A204.1 (cell line): ENCODE measurements at regions not wholly inside any gene's neighbourhood (a gene's known extent, or its start where the extent isn't known, plus 50 kb on each side); places are given as distances from the start of the nearest gene placed in this dataset.
"Not testable (repeated sequence)": the region's sequence is repeated elsewhere in the genome, so short reads cannot be mapped to it uniquely, and the experiment has no call there.

Experiments
- FAIRE-seq: peaks from 2 replicates; lab custom pipeline; 2012; peaks lifted over from hg19 to GRCh38; lab: Jason Lieb, UNC

DNA sequence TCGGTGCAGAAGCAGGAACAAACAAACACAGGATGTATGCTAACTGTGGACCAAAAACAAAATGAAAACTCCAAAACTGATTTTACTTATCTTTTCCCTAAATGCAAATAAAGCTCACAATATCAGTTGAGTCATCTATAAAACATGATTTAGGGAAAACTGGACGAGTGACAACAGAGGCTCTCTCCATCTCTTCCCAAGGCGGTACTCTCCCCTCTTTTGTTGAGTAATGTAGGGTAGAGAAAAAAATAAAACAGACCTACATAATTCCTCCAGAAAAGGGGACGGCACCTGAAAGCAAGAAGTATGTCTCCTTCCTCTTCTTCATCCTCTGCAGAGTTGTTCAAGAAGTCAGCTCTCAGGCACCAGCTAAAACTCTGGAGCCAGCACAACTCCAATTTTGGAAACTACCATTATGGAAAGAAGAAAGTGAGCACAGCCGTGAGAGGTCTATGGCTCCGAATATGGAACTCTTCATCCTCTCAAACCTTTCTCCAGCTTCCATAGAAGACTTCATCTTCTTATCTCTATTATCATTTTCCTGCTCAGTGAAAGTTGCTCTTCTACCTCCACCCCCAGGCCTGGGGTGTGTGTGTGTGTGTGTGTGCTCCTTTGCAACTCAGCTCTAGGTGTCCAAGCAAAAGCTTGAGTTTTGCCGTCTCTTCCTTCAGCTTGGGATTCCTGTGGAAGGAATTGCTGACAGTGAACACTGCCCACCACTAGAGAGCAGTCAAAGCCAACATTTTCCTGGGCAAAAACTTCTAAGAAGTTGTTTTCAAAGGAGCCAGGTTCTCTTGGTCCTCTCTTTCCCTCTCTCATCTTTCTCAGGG lies 155.4 kb downstream of the DIO2 start:
- peak; percentile 30 for FAIRE-seq

DNA sequence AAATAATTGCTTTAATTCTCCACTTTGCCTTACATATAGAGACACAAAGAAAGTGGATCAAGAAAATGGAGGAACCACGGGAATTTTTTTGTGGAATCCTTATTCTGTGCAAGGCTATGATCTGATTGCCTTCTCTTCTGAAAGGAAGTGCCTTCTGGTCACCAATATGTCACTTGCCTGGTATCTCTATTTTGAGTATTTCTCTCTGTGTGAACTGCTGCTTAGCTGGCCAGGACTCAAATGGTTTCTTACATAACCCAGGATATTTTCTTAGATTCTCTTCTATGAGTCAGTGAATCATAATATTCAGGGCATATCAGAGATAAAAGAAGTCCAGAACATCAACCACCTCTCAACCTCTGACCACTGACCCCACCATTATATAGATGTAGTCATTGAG lies 156.1 kb downstream of the DIO2 start:
- no peak for FAIRE-seq

DNA sequence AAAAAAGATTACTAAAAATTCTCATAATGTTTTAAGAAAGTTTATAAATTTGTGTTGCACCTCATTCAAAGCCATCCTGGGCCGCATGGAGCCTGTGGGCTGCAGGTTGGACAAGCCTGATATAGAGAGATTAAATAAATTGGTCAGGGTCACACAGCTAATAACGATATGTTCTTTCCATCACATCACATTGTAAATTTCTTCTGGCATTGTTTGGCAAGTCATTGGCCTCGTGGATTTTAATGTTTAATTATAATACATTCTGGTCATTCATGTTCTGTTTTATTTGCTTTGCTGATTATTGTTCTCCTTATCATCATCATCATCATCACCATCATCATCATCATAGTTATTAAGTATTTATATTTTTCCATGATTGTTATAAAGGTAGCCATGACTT lies 157.3 kb downstream of the DIO2 start:
- no peak for FAIRE-seq

DNA sequence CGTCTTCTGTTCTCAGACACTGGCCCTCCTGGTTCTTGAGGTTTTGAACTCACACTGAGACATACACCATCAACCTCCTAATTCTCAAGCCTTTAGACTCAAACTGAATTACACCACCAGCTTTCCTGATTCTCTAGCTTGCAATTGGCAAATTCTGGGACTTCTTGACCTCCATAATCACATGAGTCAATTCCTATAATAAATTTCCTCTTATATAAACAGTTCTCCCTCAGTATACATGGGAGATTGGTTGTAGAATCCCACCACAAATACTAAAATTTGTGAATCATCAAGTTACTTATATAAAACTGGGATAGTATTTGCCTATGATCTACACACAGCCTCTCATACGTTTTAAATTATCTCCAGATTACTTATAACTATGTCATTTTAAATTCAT lies 162.2 kb downstream of the DIO2 start:
- FAIRE-seq, result no peak

DNA sequence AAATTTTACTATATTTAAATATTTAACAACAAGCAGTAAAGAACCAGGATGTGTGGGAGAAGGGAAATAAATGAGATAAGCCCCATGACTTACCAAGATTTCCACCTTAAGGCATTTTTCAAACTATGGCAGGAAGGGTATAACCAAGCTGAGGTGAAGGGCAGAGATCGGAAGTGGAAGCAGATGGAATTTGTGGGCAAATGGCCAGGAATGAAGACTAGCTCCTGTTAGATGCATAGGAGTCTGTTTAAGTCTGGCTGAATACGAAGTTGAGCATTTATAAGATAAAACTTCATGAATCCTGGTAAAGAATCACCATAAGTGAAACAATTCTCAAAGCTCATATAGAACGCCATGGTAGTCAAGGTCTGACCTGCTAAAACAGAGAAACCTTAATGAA lies 163.5 kb downstream of the DIO2 start:
- no peak for FAIRE-seq

DNA sequence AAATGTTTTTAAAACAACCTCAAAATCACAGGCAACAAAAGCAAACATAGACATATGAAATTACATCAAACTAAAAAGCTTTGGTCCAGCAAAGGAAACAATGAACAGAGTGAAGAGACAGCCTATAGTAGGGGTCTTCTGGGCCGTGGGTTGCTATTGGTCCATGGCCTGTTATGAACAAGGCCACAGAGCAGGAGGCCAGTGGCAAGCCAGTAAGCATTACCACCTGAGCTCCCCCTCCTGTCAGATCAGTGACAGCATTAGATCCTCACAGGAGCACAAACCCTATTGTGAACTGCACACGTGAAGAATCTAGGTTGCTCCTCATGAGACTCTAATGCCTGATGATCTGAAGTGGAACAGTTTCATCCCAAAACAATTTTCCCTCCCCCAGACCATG lies 174.0 kb downstream of the DIO2 start:
- no peak for FAIRE-seq

DNA sequence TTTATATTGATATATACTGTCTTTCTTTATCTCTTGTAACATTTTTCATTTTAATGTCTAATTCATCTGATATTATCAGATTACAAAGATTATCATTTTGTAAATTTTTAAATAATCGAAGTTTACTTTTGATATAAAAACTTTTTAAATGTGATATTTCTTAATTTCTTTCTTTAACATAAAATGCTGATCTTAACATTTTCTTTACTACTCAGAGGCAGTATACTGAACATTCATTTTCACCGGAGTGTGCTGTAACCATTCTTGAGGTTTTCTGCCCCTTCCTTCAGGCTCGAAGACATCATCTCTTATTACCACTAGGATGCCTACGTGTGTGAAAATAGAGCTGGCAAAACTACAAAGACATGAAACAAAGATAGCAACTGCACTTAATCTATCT lies 186.9 kb downstream of the DIO2 start:
- peak; percentile 3 for FAIRE-seq

DNA sequence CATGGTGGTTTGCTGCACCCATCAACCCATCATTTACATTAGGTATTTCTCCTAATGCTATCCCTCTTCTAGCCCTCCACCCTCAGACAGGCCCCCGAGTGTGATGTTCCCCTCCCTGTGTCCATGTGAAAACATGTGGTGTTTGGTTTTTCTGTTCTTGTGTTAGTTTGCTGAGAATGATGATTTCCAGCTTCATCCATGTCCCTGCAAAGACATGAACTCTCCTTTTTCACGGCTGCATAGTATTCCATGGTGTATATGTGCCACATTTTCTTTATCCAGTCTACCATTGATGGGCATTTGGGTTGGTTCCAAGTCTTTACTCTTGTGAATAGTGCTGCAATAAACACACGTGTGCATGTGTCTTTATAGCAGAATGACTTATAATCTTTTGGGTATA lies 192.8 kb downstream of the DIO2 start:
- not testable (repeated sequence) for FAIRE-seq

DNA sequence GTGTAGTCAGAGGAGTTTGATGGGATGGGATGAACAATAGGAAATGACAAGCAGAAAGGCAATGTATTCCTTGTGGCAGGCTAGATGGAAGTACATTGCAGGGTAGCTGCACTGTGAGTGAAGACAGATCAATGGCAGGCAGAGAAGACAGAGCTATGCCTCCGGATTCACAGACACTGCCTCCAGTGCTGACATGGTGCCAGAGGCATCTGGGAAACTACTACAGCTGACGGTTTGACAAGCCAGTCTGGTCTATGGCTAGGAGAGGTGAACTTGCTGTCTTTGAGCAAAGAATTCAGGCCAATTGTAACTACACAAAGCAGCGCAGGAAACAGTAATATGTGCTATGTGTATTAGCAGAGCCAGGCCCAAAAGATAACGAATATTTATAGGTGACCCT lies 193.5 kb downstream of the DIO2 start:
- no peak for FAIRE-seq

DNA sequence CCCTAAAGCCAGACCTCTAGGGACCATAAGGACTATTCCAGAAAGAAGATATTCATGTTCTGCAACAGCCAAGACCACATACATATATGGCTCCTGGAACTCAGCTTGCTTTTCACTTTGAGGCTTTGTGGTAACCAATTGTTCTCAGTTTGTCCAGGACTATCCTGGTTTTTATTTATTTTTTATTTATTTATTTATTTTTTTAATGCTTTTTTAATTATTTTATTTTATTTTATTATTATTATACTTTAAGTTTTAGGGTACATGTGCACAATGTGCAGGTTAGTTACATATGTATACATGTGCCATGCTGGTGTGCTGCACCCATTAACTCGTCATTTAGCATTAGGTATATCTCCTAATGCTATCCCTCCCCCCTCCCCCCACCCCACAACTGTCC lies 201.1 kb downstream of the DIO2 start:
- not testable (repeated sequence) for FAIRE-seq

DNA sequence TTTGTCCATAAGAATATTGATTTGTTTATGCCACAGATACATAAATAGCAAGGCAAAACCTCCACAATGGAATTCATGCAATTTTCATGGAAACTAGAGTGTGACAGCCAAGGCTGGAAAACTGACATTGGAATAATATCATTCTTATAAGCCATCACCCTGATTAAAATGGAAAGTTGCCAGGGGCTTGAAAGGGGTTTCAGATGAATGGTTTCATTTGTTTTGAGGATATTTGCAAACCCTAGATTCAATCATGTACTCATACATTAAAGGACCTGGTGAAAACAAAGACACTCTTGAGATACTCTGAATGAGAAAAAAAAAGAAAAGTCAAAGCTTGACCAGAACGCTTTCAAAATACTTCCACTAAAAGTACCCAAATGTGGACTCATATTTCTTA lies 205.7 kb downstream of the DIO2 start:
- FAIRE-seq, result no peak

DNA sequence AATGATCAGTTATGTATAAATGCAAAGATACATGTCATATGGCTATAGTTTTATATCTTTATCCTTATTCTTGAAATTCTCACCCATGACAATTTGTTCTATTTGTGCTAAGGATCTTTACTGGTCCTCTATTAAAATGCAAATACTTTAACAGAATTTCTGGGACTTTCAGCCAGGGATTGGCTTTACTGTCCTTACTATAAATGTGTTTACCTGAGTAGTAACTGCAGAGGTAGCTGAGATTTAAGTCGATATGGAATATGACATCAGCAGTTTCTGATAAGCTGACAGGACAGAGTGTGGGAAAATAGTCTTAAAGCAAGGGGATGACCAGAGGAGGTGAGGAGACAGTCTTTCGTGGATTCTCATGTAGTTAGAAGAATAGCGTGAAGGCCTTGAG lies 206.4 kb downstream of the DIO2 start:
- no peak for FAIRE-seq

DNA sequence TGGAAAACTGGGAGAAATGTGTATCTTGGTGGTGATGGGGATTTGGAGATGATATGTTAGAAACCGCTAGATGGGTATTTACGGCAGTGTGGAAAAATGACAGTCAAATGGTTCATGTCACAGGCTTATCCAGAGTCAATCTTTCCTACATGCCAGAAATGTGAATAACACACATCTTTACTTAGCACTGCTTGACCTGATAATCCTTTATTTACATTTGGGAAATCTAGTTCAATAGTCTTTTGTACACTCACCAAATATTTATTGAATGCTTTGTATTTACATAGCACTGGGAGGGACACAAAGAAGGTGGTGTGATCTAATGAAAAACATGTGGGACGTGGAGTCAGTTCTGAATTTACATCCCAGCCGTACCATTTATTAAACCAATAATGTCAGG lies 208.2 kb downstream of the DIO2 start:
- no peak for FAIRE-seq

DNA sequence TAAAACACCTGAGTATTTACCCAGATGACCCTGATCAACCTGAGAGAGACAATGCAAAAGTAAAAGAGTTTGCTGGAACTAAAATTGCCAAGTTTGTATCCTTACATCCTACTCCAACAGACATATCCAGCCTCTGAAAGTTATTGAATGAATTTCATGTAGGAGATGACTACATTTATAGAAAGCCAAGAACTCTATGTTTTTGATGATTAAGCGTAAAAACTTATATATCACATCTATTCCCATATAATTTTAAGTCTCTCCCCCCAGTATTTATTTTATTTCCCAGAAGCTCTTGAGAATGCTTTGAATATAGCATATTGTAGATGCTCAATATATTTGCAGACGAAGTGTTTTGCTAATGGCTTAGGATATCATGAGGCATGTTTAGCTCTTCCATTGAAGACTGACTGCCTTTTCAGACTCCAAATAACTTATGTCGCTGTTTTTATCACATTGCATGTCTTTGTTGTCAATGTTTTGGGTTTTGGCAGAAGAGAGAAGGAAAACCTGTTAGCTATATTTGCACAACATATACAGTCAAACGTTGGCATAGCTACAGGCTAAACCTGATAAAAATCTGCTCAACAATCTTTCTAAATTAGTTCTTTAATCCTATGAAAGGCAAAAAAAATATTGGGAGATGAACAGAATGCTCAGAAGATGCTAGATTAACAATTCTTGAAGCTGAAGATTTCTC lies 213.6 kb downstream of the DIO2 start:
- FAIRE-seq, result no peak

DNA sequence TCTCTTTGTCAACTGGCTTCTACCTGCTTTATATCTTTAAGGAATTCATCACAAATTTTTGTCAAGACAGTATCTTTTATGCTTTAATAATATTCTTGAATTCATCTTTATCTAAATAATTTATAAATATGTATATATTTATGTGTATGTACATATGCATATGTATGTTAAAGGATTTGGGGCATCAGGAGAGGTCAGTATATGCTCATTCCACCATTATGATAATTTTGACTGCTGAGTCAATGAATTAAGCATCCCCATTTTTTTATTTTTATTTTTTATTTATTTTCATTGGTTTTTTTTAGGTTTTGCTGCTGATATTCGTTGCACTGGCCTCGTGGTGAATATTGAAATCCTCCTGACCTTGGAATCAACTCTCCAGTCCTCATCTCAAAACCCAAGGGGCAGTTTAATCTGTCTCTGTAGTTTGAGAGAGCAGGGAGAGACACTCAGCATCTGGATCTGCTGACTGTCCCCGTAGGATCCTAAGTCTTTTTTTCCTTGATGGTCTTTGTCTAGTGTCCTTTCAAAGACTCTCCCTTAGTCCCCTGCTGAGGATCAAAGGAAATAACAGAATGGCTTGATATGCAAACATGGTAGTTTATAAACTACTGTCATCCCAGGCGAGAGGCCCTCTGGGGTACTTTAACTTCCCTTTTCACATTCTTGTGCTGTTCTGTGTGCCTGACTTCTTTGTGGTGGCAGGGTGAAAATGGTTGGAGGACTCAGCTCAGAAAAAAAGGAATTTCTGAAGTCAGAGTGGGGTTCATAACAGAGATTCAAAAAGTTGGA lies 218.7 kb downstream of the DIO2 start:
- no peak for FAIRE-seq

DNA sequence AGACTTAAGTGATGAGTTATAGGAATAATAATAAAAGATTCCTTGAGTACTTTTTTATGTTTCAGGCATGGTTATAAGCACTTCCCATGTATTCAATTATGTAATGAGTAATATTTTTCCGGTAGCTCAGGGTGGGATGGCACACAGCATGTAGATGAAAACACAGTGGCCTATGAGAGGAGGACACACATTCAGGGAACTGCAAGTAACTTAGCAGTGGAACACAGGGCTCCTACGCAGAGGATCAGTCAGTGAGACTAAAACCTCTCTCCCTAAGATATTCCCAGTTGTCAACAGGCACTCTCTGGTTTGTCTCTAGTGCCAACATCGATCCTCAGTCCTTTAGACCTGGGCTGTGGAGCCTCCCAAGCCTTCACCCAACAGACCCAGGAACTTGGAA lies 219.4 kb downstream of the DIO2 start:
- FAIRE-seq, result no peak

DNA sequence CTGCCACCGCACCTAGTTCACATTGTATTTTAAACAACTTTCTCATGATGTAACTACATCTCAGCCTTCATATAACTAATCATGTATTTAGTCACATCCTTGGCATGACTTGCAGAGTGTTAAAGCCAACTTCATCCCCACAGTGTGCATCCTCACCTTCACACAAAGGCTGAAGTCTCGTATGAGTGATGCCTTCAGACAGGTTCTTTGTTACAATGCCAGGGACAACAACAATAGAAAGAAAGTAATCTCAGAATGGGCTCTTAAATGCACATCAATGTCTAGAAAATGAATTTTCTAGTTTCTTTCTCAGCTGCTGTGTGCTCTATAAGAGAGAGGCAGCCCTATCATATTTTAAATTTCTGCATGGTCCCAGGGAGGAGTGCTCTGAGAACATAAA lies 221.3 kb downstream of the DIO2 start:
- FAIRE-seq, result no peak

DNA sequence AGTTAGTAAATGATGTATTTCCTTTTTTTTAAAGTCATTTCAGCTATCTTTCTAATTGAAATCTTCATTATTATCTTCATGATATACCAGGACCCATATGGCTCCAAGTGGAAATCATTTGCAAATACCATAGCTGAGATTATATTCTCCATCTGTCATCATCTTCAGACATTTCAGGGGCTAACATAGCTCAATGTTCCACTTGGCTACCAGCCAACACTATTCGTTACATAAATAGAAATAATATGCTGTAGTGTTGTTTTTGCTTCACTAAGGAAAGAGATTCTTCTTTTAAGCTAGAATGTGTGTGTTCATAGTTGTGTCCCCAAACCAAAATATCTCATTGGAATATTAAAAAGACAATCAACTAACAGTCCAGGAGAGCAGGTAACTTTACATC lies 225.1 kb downstream of the DIO2 start:
- no peak for FAIRE-seq

DNA sequence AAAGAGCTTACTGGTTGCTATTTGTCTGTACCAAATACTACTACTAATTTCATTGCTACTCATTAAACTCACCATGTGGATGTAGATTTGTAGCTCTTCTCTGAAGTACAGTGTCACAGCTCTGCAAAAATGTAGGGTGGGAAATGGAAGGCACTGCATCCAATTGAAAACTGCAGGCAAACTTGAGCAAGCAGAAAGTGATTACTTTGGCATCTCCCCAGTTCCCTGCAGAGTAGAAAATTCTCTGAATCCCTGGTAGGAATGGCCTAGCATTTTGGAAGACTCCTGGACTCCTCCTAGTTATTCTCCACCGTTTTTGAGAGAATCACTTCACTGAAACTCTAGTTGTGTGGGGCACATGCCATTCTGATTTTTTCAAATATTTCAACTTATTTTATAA lies 239.1 kb downstream of the DIO2 start:
- FAIRE-seq, result no peak

DNA sequence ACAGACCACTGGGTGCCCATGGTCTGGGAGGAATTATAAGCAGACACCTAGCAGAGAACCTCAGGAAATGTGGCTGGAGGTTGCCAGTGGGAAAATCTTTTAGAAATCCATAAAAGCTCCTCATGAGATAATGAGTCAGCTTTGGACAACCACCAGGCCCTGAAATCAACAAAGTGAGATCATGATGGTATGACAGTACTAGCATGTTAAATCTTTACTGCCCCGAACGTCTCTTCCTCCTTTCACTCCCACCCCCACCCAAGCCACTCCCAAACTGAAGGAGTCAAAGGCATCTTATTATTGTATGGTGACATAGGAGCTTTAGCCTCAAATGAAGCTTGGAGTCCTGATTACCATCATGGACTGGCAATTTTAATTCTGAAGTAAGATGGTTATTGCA lies 240.0 kb downstream of the DIO2 start:
- FAIRE-seq, result no peak

DNA sequence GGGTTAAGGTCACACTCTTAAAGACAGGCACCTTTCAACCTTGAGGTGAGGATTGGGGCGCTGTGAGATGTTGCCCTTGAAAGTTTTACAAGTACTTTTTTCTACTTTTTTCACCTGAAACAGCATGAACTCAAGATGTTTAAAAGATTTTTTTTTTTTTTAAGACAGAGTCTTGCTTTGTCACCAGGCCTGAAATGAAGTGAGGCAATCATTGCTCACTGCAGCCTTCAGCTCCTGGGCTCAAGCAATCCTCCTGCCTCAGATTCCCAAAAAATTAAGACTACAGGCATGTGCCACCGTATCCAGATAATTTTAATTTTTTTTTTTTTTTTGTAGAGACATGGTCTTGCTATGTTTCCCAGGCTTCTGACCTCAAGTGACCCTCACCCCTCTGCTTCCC lies 243.9 kb downstream of the DIO2 start:
- no peak for FAIRE-seq

DNA sequence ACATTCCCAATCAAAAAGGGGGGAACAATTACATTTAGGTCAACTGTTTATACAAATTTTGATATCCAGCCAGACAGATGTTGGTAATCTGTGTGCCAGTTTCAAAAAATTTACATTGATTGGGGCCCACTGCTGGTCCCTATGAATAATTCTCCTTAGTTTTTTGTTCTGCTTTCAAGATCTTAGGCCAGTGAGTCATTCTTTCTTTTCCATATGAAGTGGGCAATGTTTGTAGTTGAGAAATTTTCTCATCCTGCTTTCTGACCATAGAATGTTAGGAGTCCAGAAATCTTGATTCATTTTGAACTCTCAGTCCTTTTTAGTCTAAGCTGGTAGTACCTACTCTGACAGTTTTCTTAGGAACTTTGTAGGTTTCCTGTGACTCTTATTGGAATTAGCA lies 244.3 kb downstream of the DIO2 start:
- FAIRE-seq, result no peak

DNA sequence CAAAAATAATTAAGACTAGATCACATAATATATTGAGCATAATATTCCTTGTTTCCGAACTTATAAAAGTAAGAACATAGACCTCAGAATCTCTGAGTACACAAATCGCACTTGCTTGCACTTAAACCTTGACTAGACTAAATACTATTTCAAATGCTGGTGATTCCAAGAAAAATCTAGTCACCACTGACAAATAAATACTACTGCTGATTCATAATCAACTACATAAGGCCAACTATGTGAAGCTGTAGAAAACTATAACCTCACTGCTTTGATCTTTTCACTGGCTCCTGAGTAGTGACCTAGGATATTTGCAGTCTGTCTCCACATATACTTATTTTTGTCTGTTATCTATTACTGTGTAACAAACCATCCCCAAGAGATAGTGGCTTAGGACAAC lies 245.4 kb downstream of the DIO2 start:
- FAIRE-seq, result no peak
